Astrocyte of the cerebellum (primary cell): ENCODE measurements at regions not wholly inside any gene's neighbourhood (a gene's known extent, or its start where the extent isn't known, plus 50 kb on each side); places are given as distances from the start of the nearest gene placed in this dataset.
A peak's percentile ranks its signal among the peaks of the same experiment; 100 is the strongest.
"Not testable (repeated sequence)": the region's sequence is repeated elsewhere in the genome, so short reads cannot be mapped to it uniquely, and the experiment has no call there.

Experiments
- DNase-seq: peaks from one replicate; pipeline ENCODE4 v3.0.0-alpha.2; 2011; ENCODE audit warnings: low read depth
- H3K4me3 ChIP-seq: 2 replicates; pipeline ENCODE4 v1.5.1; 2011; ENCODE audit warnings: mild to moderate bottlenecking, low read depth, low read length, moderate library complexity
- CTCF ChIP-seq: IDR thresholded peaks from 2 replicates; pipeline ENCODE4 v1.5.1; 2012; ENCODE audit warnings: low read length, low read depth, moderate library complexity, mild to moderate bottlenecking; ENCODE audit errors: missing control alignments
- in situ Hi-C: cut with HindIII; loops from 2 replicates; pipeline ENCODE4 v1.10.0; 2017; ENCODE audit warnings: low sequenced_read_pairs

- peak; percentile 39 for DNase-seq
- in situ Hi-C loops: no loop called here
- no peak for TF ChIP-seq CTCF
Measured at GRCh38 chr5:96483878-96484277, 50.8 kb upstream of the PCSK1 start.

GRCh38 chr5:96487859-96488258 lies 54.8 kb upstream of the PCSK1 start:
- DNase-seq: no peak
- TF ChIP-seq CTCF: no peak
- in situ Hi-C loops: no loop called here
- no peak overlapping the region for H3K4me3 ChIP-seq

More at GRCh38 chr5:96483878-96484277, 50.8 kb upstream of the PCSK1 start:
- no peak overlapping the region for H3K4me3 ChIP-seq

GRCh38 chr5:96489532-96489931 lies 56.5 kb upstream of the PCSK1 start:
- in situ Hi-C loops: no loop called here
- no peak for TF ChIP-seq CTCF
- no peak overlapping the region for H3K4me3 ChIP-seq
- no peak for DNase-seq

GRCh38 chr5:96492459-96493047 lies 59.5 kb upstream of the PCSK1 start:
- no peak for DNase-seq
- in situ Hi-C loops: no loop called here
- TF ChIP-seq CTCF: no peak
- H3K4me3 ChIP-seq: no peak overlapping the region

- TF ChIP-seq CTCF: no peak
- H3K4me3 ChIP-seq: no peak overlapping the region
- DNase-seq: no peak
- in situ Hi-C loops: no loop called here
Measured at GRCh38 chr5:96493219-96493790, 60.3 kb upstream of the PCSK1 start.

GRCh38 chr5:96495412-96495811 lies 62.4 kb upstream of the PCSK1 start:
- in situ Hi-C loops, DNase-seq, H3K4me3 ChIP-seq: not testable (repeated sequence)

GRCh38 chr5:96497027-96497426 lies 64.0 kb upstream of the PCSK1 start:
- H3K4me3 ChIP-seq, DNase-seq, in situ Hi-C loops: not testable (repeated sequence)
